Fibroblast of peridontal ligament (primary cell): ENCODE measurements at regions not wholly inside any gene's neighbourhood (a gene's known extent, or its start where the extent isn't known, plus 50 kb on each side); places are given as distances from the start of the nearest gene placed in this dataset.
"Not testable (repeated sequence)": the region's sequence is repeated elsewhere in the genome, so short reads cannot be mapped to it uniquely, and the experiment has no call there.

Experiments used
- DNase-seq: peaks from one replicate; pipeline ENCODE4 v3.0.0-alpha.2; 2010; ENCODE audit errors: extremely low read depth

- no peak for DNase-seq
Observed at GRCh38 chr14:43568022-43568421, 939.1 kb downstream of the FSCB start.

- DNase-seq: no peak
Observed at GRCh38 chr14:43548368-43548767, 958.7 kb downstream of the FSCB start.

- not testable (repeated sequence) for DNase-seq
Observed at GRCh38 chr14:43547596-43547995, 959.5 kb downstream of the FSCB start.

GRCh38 chr14:43541356-43541755 lies 965.7 kb downstream of the FSCB start:
- no peak for DNase-seq

GRCh38 chr14:43540948-43541347 lies 966.1 kb downstream of the FSCB start:
- DNase-seq: no peak

GRCh38 chr14:43539210-43539609 lies 967.9 kb downstream of the FSCB start:
- DNase-seq: peak; percentile 8

- DNase-seq: no peak
Observed at GRCh38 chr14:43535231-43535838, 971.7 kb downstream of the FSCB start.

- no peak for DNase-seq
Observed at GRCh38 chr14:43532825-43533416, 974.2 kb downstream of the FSCB start.

- DNase-seq: no peak
Observed at GRCh38 chr14:43528321-43528720, 978.8 kb downstream of the FSCB start.

- DNase-seq: no peak
Observed at GRCh38 chr14:43525658-43526057, 981.4 kb downstream of the FSCB start.

- no peak for DNase-seq
Observed at GRCh38 chr14:43522901-43523300, 984.2 kb downstream of the FSCB start.

GRCh38 chr14:43522191-43522590 lies 984.9 kb downstream of the FSCB start:
- DNase-seq: no peak

- peak; percentile 0 for DNase-seq
Observed at GRCh38 chr14:43503508-43503907, 1003.6 kb downstream of the FSCB start.

GRCh38 chr14:43492359-43492758 lies 1014.7 kb downstream of the FSCB start:
- DNase-seq: not testable (repeated sequence)

- no peak for DNase-seq
Observed at GRCh38 chr14:43483415-43483814, 1023.7 kb downstream of the FSCB start.

- no peak for DNase-seq
Observed at GRCh38 chr14:43481864-43482263, 1025.2 kb downstream of the FSCB start.

- no peak for DNase-seq
Observed at GRCh38 chr14:43480976-43481375, 1026.1 kb downstream of the FSCB start.

- no peak for DNase-seq
Observed at GRCh38 chr14:43479596-43480195, 1027.4 kb downstream of the FSCB start.

- DNase-seq: no peak
Observed at GRCh38 chr14:43476822-43477221, 1030.3 kb downstream of the FSCB start.

GRCh38 chr14:43475757-43476156 lies 1031.3 kb downstream of the FSCB start:
- DNase-seq: no peak

GRCh38 chr14:43471595-43471994 lies 1035.5 kb downstream of the FSCB start:
- DNase-seq: no peak

GRCh38 chr14:43464968-43465367 lies 1042.1 kb downstream of the FSCB start:
- no peak for DNase-seq

- DNase-seq: no peak
Observed at GRCh38 chr14:43449291-43449690, 1057.8 kb downstream of the FSCB start.
